GM19468 (cell line): ENCODE measurements at regions not wholly inside any gene's neighbourhood (a gene's known extent, or its start where the extent isn't known, plus 50 kb on each side); places are given as distances from the start of the nearest gene placed in this dataset.
"Not testable (repeated sequence)": the region's sequence is repeated elsewhere in the genome, so short reads cannot be mapped to it uniquely, and the experiment has no call there.

ENCODE experiments used
- ATAC-seq: cut with Tn5 transposase; IDR thresholded peaks from one replicate; pipeline ENCODE4 v1.9.1; 2021; ENCODE audit warnings: mild to moderate bottlenecking, moderate library complexity, moderate number of reproducible peaks; ENCODE audit not compliant: unreplicated experiment; ENCODE audit errors: extremely low read depth

DNA sequence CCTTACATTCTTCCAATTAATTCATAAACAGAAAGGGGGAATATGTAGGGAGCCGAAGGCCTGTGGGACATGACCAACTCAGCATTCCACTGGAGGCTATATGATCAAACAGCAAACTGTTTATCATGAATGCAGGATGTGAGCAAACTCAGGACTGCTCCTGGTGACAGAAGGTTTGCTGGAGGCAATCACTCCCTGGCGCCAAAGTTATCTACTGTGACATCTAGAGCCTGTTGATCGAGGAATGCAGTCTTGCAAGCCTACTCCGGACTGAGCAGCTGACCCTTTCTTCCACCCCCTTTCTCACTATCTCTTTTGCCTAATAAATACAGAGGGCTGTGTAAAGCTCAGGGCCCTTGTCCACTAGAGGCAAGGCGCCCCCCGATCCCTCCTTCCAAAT is 122.0 kb upstream of the ZCCHC13 start:
- ATAC-seq = not testable (repeated sequence)

DNA sequence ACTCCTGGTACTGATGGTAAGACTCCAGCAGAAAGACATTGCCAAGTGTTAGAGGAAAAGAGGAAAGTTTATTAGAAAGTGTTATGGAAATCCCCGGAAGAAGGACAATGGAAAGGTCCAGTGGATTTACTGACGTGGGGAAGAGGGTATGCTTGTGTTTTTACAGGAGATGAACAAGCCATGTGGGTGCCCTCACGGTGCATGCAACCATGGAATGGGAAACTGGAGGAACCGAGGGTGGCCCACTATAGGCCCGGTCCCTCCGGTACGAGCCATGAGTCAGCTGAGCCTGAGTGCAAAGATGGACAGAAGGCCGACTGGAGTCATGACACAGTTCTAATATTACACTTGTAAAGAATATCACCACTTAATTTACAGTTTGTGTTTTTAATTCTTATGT is 123.3 kb upstream of the ZCCHC13 start:
- ATAC-seq = no peak

DNA sequence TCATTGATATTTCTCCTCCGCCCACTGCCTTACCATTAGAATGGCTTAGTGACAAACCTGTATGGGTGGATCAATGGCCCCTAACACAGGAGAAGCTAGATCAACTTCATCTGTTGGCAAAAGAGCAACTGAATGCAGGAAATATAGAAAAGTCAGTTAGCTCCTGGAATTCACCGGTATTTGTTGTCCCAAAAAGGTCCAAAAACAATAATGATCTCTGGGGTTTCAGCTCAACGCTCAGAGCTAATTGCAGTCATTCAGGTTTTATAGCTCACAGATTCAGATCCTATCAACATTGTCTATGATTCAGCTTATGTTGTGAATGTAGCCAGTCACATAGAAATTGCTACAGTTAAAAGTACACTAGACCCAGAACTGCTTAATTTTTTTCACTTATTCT is 124.0 kb upstream of the ZCCHC13 start:
- ATAC-seq = no peak

DNA sequence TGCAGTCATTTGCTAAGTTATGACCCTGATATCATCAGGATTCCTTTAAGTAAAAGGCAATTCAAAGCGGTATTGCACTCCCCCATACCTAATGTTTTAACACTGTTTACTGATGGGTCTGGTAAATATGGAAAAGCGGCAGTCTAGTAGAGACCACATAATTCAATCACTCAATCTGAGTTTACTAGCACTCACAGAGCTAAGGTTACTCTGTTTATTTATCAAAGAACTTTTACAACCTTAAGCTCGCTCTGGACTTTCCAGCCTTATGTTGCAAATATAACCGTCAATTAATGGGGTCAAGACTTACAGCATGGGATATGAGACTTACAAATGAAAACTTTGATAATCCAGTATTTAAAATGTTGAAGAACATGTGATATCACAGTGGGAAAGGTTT is 124.5 kb upstream of the ZCCHC13 start:
- no peak for ATAC-seq

DNA sequence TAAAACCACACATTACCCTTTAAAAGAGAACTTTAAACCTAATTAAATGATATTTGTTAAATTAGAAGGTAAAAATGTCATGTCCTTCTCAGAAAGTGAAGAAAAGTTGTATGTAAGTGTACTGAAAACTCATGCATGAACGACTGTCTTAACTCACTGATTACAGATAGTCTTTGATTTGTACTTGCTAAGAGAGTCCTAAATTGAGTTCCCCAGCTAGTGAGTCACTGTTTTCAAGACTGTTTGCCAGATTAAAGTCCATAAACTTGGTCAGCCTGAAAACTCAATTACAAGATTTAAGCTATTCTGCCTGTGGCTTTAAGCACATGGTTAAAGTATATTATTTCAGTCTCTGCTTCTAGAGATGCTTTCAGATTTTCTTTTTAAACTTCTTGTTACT is 124.9 kb upstream of the ZCCHC13 start:
- ATAC-seq = no peak

DNA sequence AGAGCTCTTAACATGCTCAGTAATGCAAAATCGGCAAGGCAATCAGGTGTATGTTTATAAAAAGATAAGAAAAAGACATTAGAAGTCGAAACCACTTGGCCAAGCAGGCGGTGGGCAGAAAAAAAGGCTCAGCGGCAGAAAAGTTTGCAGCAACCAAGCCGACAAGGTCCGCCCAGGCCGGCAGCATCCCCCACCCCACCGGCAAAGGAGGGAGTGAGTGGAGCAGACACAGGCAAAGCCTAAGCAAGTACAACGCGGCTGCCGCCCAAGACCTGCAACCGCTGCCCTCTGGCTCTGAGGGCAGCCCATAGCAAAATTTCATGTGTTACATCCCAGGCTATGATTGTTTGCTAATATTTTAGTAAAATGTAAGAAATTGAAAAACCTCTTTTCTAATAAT is 125.4 kb upstream of the ZCCHC13 start:
- no peak for ATAC-seq

DNA sequence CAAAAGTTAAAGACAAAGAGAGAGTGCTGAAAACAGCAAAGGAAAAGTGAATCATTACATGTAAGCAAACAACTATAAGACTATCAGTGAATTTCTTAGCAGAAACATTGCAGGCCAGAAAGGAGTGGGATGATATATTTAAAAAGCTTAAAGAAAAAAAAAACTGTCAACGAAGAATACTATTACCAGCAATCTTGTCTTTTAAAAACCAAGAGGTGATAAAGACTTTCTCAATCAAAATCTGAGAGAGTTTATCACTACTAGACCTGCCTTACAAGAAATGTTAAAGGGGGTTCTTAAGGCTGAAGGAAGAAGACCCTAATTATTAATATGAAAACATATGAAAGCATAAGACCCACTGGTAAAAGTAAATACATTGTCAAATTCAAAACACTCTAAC is 132.5 kb upstream of the ZCCHC13 start:
- no peak for ATAC-seq

DNA sequence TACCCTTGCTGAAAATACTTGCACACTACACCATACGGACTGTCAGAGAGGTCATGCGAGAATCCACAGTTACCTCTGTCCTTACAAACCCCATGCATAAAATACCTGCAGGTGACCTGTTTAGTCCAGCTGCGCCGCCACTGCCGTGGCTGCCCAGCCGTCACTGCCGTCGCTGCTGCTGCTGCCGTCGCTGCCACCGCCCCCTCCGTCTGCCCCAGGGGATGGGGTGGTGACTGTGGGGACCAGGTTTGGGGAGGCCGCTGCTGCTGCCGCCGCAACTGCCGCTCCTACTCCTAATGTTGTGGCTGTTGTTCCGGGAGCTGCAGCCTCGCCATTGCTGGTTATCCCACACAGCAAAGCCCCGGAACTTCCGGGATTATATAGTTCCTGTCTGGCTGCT is 141.8 kb upstream of the ZCCHC13 start:
- ATAC-seq = no peak

DNA sequence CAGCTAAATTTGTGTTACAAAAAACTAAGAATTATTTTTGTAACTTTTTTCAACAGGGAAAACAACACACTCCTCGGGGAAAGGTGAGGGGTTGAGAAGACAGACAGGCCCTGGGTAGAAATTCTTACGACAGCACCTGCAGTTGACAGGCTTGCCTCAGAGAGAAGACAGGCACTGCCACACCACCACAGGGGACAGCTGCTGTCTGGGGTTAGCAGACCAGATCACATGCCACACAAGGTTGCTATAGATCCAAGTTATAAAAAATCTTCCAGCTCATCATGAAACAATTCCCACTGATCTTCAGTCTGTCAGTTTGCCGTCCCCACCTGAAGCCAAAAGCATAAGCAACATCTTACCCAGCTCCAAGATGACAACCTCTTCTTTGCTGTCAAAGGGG is 143.2 kb upstream of the ZCCHC13 start:
- ATAC-seq = no peak

DNA sequence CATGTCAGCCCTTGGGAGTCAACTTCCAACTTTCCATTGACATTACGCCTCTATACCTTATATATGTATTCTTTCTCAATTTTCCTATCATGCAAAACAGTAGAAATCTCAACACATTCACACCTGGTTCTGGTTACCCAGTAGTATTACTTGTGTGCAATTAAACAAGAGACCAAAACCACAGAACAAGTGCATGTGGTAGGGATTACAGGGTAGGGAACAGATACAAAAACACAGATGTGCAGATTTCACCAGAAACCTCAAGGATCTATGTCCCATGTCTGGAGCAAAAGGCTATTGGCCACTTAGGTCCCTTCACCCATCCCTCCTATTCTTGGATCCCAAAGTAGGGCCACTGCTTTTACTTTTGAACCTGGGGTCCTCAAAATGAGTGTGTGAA is 143.6 kb upstream of the ZCCHC13 start:
- no peak for ATAC-seq

DNA sequence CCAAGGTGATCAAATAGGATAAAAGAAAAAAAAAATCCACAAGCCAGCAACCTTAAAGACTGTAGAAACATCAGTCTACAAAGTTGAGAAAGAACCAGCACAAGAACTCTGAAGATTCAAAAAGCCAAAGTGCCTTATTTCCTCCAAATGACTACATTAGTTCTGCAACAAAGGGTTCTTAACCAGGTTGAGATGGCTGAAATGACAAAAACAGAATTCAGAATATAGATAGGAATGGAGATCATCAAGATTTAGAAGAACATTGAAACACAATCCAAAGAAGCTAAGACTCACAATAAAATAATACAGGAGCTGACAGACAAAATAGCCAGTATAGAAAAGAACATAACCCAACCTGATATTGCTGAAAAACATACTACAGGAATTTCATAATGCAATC is 156.5 kb upstream of the ZCCHC13 start:
- no peak for ATAC-seq

DNA sequence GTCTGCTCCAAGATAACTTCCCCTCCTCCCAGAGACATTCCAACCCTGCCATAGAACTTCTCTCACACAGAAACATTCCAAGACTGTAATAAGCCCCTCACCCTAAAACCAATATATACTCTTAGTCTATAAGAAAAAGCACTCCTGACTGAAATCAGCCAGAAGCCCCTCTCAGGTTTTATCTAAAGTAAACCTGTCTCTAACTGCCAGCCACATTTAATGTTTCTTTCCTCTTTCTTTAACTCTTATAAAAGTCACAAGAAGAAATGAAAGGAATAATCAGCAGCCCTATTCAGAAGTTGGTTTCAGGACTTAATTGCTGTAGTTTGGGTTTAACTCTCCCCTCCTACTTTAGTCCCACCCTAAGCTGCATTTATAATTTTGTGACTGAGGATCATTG is 165.0 kb upstream of the ZCCHC13 start:
- ATAC-seq = no peak

DNA sequence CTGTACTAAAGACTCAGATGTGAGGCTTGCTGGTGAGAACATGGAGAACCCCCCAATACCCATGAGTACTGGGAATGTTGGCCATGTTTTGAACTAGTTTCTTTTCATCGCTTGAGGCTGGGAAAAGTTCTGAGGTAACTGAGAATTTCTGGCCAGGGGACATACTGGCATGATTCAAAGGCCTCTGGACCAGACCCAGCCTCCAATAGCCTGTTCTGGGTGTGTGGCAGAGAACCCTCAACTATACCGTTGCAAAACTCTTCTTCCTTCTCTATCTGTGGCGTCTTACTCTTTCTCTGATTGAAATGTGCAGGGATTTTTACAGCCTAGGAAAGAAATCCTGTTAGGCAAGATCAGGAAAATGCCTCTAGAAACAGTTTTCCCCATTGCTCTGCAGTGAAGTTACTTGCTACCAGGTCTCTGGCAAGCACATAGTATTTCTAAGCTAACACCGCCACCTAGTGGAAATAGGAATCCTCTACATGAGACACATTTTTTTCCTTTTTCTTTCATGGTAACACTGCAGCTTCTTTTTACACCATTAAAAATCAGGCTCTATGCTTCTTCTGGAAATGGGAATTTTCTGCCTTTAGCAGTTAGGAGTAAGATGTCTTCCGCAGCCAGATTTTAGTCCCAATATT is 170.7 kb upstream of the ZCCHC13 start:
- peak; percentile 63 for ATAC-seq

DNA sequence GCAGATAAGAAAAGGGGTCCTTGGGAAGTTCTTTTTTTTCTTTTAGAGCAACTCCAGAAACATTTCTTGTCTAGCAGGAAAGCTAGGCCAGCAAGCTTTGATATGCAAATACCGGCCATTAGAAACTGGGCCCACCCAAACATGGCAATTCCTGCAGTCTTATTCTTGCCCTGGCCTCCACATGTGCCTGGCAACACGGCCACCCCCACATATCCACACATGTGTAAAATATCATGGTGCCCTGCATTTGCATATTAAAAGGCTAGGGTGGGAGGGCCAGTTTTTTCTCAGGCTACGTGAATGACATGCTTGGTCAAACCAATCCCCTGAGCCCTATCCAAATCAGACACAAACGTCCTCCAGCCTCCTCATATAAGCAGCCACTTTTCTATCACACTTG is 171.7 kb upstream of the ZCCHC13 start:
- no peak for ATAC-seq

DNA sequence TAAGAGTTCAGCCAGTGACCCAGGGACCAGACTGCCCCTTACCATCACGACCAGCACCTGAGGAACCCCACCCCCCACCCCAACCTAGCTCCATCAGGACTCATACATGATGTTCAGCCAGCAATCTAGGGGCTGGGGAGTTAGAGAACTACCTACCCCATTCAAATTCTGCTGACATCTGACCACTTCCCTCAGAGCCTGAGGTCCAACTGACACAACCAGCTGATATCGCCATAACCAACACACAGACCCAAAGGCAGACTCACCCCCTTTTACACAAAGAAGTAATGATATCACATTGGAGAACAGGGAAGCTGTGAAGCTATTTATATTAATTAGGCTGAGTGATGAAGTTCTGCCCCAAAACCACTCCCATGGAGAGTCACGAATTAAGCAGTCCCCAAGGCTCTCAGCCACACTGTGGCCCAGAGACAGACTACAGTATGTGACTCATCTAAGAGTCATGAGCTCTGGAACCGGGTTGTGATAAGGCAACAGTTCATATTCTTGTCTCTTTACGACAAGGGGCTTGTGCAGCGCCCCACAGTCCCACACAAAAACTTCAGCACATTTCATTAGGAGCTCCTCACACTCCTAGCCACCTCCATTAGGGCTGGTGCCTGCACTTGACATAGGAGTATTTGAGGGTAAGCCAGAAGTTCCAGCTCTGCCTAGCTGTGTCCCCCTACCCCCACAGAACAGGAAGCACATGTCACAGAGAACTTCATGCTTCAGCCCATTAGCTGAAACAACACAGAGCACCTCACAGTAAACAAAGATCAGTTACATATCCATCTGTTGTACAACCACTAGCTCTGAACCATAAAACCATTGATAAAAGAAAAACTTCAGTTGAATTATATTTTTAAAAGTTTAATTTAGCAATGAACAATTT is 184.7 kb upstream of the ZCCHC13 start:
- no peak for ATAC-seq

DNA sequence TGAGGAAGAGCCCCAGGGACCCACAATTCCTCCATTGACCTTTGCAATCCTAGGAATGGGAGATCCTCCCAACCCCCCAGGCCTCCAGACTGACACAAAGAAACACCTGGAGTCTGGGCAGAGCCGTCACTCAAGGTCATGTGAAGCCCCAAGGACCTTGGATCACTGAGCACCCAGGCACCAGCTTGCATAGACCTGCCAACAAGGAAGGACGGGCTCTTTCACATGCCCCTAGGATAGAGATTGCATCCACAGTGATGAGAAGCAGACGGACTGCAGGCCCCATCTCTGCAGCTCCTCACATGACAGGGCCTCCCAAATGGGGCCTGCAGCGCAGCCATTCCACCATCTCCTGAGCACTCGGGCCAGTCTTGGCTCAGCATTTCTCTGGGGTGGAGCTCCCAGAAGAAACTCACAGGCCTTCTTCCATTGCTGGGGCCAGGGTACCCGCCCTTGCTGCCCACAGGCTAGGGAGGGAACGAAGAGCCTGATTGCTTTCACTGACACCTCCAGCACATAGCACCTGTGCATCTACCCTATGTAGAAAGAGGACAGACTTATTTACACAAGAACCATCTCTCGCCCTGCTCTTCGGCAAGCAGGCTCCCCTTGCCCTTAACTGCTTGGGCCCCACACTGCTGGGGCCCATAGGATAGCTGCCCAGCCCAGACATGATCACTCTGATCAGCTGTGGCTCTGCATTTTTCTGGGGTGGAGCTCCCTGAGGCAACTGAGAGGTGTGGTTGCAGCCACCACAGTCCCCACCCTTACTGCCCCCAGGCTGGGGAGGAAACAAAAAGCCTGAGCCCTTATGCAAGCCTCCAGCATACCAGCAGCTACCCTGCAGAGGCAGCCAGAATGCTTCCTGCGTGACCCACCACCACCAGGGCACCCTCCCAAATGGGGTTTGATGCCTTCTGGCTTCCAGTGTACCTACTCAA is 185.7 kb upstream of the ZCCHC13 start:
- ATAC-seq = no peak

DNA sequence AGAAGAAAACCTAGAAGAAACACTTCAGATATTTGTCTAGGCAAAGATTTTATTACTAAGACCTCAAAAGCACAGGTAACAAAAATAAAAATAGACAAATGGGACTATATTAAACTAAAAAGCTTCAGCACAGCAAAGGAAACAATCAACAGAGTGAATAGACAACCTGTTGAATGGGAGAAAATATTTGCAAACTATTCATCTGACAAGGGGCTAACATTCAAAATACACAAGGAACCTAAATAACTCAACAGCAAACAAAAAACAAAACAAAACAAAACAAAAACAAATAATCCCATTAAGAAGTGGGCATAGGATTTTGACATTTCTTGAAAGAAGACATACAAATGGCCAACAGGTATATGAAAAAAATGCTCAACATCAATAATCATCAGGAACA is 192.7 kb upstream of the ZCCHC13 start:
- ATAC-seq = no peak

DNA sequence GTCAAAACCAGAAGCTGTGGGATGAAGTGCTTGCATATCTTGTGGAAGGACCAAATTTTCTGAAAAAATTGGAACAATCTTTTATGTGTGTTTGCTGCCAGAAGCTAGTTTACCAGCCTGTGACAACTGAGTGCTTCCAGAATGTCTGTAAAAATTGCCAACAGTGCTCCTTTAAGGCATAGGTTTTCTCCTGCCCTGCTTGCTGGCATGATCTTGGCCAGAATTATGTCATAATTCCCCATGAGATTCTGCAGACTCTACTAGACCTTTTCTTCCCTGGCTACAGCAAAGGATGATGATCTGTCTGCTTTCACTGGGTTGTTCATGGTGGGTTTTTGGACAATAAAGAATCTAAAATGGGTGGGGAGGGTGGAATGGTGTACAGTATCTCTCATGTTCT is 196.3 kb upstream of the ZCCHC13 start:
- ATAC-seq = no peak

DNA sequence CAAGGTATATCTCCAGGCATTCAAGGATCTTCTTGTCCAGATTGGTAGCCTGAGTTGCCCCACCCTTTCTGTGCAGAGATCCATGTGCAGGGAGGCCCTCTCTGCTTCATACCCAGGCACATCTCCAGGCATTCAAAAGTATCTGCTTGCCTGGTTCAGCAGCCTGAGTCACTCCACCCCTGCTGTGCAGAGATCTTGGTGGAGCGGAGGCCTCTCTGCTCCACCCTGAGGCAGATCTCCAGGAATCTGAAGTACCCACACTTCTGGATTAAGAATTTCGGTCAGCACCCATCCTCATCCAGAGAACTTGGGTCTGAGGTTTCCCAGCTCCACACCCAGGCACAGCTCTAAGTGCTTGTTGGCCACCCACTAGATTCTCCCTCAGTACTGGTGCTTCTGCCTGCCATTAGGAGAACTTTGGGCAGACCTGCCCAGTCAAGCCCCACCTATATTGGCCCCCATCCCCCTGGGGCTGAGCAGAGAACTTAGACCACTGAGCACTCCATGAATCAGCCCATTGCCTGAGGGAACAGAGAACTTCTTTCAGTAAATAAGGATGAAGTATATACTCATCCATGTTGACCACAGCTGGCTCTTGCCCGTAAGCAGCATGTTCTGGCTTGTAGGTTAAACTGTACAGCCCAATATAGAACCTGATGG is 199.5 kb upstream of the ZCCHC13 start:
- ATAC-seq = no peak

DNA sequence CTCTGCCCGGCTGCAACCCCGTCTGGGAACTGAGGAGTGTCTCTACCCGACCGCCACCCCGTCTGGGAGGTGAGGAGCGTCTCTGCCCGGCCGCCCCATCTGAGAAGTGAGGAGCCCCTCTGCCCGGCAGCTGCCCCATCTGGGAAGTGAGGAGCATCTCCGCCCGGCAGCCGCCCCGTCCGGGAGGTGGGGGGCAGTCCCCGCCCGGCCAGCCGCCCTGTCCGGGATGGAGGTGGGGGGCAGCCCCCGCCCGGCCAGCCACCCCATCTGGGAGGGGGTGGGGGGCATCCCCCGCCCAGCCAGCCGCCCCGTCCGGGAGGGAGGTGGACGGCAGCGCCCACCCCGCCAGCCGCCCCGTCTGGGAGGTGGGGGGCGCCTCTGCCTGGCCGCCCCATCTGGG is 205.6 kb upstream of the ZCCHC13 start:
- ATAC-seq = not testable (repeated sequence)
